A673 (cell line): ENCODE measurements at regions not wholly inside any gene's neighbourhood (a gene's known extent, or its start where the extent isn't known, plus 50 kb on each side); places are given as distances from the start of the nearest gene placed in this dataset.

Experiments
- BruUV-seq: library from RNA; stranded (reverse); fragments of 400-500 nt; replicated peaks from 2 replicates; lab custom pipeline; 2021; lab: Mats Ljungman, UMichigan
- CTCF ChIA-PET: fragments of 300-600 bp; sonication (Branson Sonifier 250); formaldehyde crosslinking; loops from one replicate; lab custom pipeline; 2022; ENCODE audit warnings: antibody characterized with exemption; lab: Charles Lee
- POLR2A ChIA-PET: fragments of 300-600 bp; sonication (Branson Sonifier 250); formaldehyde crosslinking; loops from one replicate; lab custom pipeline; 2022; ENCODE audit warnings: antibody characterized with exemption; ENCODE audit not compliant: low non-redundant PET; lab: Charles Lee
- DNase-seq: peaks from one replicate; pipeline ENCODE4 v3.0.0-alpha.2; 2015; ENCODE audit warnings: low spot score
- H3K27ac ChIP-seq: fragments of 200-600 bp; sonication (generic); 2 replicates; pipeline ENCODE4 v1.5.1; 2016; ENCODE audit warnings: mixed run types, low read depth, mild to moderate bottlenecking, mixed read lengths, antibody characterized with exemption, low read length; ENCODE audit not compliant: poor library complexity, severe bottlenecking
- H3K27me3 ChIP-seq: fragments of 200-600 bp; sonication (generic); replicated peaks from 2 replicates; pipeline ENCODE4 v1.6.1; 2017; ENCODE audit warnings: mixed run types, low read depth, mild to moderate bottlenecking, mixed read lengths, antibody characterized with exemption, low read length; ENCODE audit not compliant: insufficient read depth, poor library complexity
- H3K36me3 ChIP-seq: fragments of 200-600 bp; sonication (generic); 2 replicates; pipeline ENCODE4 v1.6.1; 2016; ENCODE audit warnings: mixed run types, mild to moderate bottlenecking, mixed read lengths, antibody characterized with exemption, low read length; ENCODE audit not compliant: insufficient read depth, poor library complexity, severe bottlenecking
- H3K4me1 ChIP-seq: fragments of 200-600 bp; sonication (generic); 2 replicates; pipeline ENCODE4 v1.6.1; 2017; ENCODE audit warnings: mixed run types, mild to moderate bottlenecking, mixed read lengths, antibody characterized with exemption, low read length; ENCODE audit not compliant: insufficient read depth, poor library complexity, severe bottlenecking
- H3K4me3 ChIP-seq: fragments of 200-600 bp; sonication (generic); 2 replicates; pipeline ENCODE4 v1.5.1; 2016; ENCODE audit warnings: low read depth, mixed run types, mild to moderate bottlenecking, mixed read lengths, low read length; ENCODE audit not compliant: poor library complexity, severe bottlenecking
- H3K9me3 ChIP-seq: fragments of 200-600 bp; sonication (generic); 2 replicates; pipeline ENCODE4 v1.6.1; 2016; ENCODE audit warnings: mixed run types, low read depth, mild to moderate bottlenecking, mixed read lengths, antibody characterized with exemption, low read length; ENCODE audit not compliant: poor library complexity, severe bottlenecking
- CTCF ChIP-seq: fragments of 300-800, 200-600 bp; sonication (generic); conservative IDR thresholded peaks from 2 replicates; pipeline ENCODE4 v1.5.1; 2017; ENCODE audit warnings: low read depth, mild to moderate bottlenecking, antibody characterized with exemption, low read length, moderate library complexity, mixed read lengths
- EZH2 ChIP-seq: fragments of 200-600 bp; sonication (generic); IDR thresholded peaks from 2 replicates; pipeline ENCODE4 v1.6.1; 2017; ENCODE audit warnings: borderline replicate concordance, low read depth, mild to moderate bottlenecking, mixed read lengths, antibody characterized with exemption, low read length; ENCODE audit not compliant: poor library complexity, severe bottlenecking
- intact Hi-C: fragments of 100-400 bp; cut with micrococcal nuclease; formaldehyde crosslinking; loops from one replicate; pipeline ENCODE4 v1.10.0; 2022; ENCODE audit not compliant: unreplicated experiment

- Histone ChIP-seq H3K9me3 (no peaks in the 10 kb centered on the region), H3K27ac (no peak overlapping the region), H3K4me3 (no peak overlapping the region), H3K27me3 (no peaks in the 10 kb centered on the region), H3K4me1 (no peaks in the 10 kb centered on the region), H3K36me3 (no peaks in the 10 kb centered on the region)
- TF ChIP-seq CTCF (no peak), EZH2 (no peak)
- POLR2A ChIA-PET: no interaction called here
- CTCF ChIA-PET: no interaction called here
- intact Hi-C loops: no loop called here
- BruUV-seq: no TSS peak
- no peak for DNase-seq
Observed at GRCh38 chrX:40968180-40968579, 117.1 kb upstream of the USP9X start.

GRCh38 chrX:40971736-40972135 is 113.5 kb upstream of the USP9X start:
- ChIA-PET POLR2A (no interaction called here), CTCF (no interaction called here)

GRCh38 chrX:40973619-40974018 is 111.6 kb upstream of the USP9X start:
- intact Hi-C loops: no loop called here
- DNase-seq: no peak
- no peaks in the 10 kb centered on the region for H3K27me3 ChIP-seq
- ChIA-PET CTCF (no interaction called here), POLR2A (no interaction called here)
- no peaks in the 10 kb centered on the region for H3K36me3 ChIP-seq
- H3K4me1 ChIP-seq: no peaks in the 10 kb centered on the region
- H3K9me3 ChIP-seq: peaks cover 5% of the 10 kb centered on the region
- H3K4me3 ChIP-seq: no peak overlapping the region
- no peak overlapping the region for H3K27ac ChIP-seq
- no TSS peak for BruUV-seq
- TF ChIP-seq EZH2 (no peak), CTCF (no peak)

More at GRCh38 chrX:40971736-40972135, 113.5 kb upstream of the USP9X start:
- H3K36me3 ChIP-seq: no peaks in the 10 kb centered on the region
- H3K9me3 ChIP-seq: no peaks in the 10 kb centered on the region
- peak; percentile 39 for DNase-seq
- H3K4me1 ChIP-seq: no peaks in the 10 kb centered on the region
- TF ChIP-seq EZH2: no peak
- TF ChIP-seq CTCF: no peak
- H3K27ac ChIP-seq: no peak overlapping the region
- H3K4me3 ChIP-seq: no peak overlapping the region
- H3K27me3 ChIP-seq: no peaks in the 10 kb centered on the region
- BruUV-seq: no TSS peak
- intact Hi-C loops: no loop called here
